ENCODE measurements at regions not wholly inside any gene's neighbourhood (a gene's known extent, or its start where the extent isn't known, plus 50 kb on each side); places are given as distances from the start of the nearest gene placed in this dataset.
A peak's percentile ranks its signal among the peaks of the same experiment; 100 is the strongest.

DNA sequence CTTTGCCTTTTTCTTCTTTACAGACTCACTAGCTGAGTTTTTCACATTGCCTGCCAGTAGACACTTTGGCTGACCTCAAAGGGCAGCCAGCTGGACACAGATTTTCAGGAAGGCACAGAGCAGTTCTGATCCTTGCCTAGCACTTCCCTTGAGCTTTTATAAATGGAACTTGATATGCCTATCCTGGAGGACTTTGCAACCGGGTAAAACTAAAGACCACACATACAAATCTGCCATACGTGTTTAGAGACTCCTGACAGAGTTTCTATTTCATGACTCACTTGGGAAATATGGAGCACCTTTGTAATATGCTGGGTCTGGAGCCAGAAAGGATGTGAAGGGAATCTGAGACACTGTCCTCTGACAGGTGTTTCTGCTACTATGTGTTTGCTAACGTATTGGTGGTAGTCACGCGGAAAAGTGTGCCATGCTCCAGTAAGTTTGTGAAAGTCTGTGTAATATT lies 56.7 kb upstream of the RASSF6 start:
- H3K4me3 ChIP-seq: no peak overlapping the region
- no peaks in the 10 kb centered on the region for H3K9me3 ChIP-seq
- intact Hi-C loops (cut with DNase I; ENCODE audit: low total_unique reads): no loop called here
- H3K36me3 ChIP-seq (ENCODE audit: low read depth, missing control alignments): no peaks in the 10 kb centered on the region
- no peaks in the 10 kb centered on the region for H3K4me1 ChIP-seq
- 48 to 50% methylated on average over 5 of the region's 5 CpGs for WGBS, 2 donors
- no peaks in the 10 kb centered on the region for H3K27me3 ChIP-seq
- DNase-seq: peak; percentile 23
- H3K27ac ChIP-seq: no peak overlapping the region
- TF ChIP-seq, protein P1, sequence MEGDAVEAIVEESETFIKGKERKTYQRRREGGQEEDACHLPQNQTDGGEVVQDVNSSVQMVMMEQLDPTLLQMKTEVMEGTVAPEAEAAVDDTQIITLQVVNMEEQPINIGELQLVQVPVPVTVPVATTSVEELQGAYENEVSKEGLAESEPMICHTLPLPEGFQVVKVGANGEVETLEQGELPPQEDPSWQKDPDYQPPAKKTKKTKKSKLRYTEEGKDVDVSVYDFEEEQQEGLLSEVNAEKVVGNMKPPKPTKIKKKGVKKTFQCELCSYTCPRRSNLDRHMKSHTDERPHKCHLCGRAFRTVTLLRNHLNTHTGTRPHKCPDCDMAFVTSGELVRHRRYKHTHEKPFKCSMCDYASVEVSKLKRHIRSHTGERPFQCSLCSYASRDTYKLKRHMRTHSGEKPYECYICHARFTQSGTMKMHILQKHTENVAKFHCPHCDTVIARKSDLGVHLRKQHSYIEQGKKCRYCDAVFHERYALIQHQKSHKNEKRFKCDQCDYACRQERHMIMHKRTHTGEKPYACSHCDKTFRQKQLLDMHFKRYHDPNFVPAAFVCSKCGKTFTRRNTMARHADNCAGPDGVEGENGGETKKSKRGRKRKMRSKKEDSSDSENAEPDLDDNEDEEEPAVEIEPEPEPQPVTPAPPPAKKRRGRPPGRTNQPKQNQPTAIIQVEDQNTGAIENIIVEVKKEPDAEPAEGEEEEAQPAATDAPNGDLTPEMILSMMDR (IDR thresholded peaks at IDR 0.05): no peak
- TF ChIP-seq POLR2A (IDR thresholded peaks at IDR 0.05): no peak

DNA sequence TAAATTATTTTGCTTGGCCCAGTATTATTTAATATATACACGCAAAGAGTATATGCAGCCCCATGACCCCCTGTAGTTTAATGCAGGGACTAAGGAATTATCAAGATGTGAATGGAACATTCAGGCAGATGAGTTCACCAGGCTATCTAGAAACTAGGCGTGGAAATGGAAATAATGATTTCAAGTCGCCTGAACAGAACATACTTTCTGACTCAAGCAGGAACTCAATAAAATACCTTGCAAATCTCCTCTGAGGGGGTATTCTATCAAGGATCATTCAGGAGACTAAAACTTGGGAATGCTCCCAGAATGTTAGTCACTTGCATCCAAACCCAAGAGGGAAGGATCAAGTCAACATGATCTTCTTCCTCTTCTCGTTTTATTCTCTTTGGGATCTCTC lies 59.6 kb upstream of the RASSF6 start:
- H3K36me3 ChIP-seq (ENCODE audit: low read depth, missing control alignments): no peaks in the 10 kb centered on the region
- no peak for DNase-seq
- TF ChIP-seq, protein P1 (IDR thresholded peaks at IDR 0.05): no peak
- no peak for TF ChIP-seq POLR2A (IDR thresholded peaks at IDR 0.05)
- no peaks in the 10 kb centered on the region for H3K27me3 ChIP-seq
- WGBS, 2 donors: 78 to 82% methylated on average over 4 of the region's 4 CpGs
- H3K4me1 ChIP-seq: no peaks in the 10 kb centered on the region
- no peak overlapping the region for H3K27ac ChIP-seq
- H3K4me3 ChIP-seq: no peak overlapping the region
- intact Hi-C loops (cut with DNase I; ENCODE audit: low total_unique reads): no loop called here
- no peaks in the 10 kb centered on the region for H3K9me3 ChIP-seq

GRCh38 chr4:73681776-73682175 lies 58.6 kb upstream of the CXCL8 start:
- H3K4me3 ChIP-seq: no peak overlapping the region
- H3K9me3 ChIP-seq: no peaks in the 10 kb centered on the region
- WGBS, 2 donors: 29 to 40% methylated on average over 2 of the region's 2 CpGs
- no peaks in the 10 kb centered on the region for H3K27me3 ChIP-seq
- no peaks in the 10 kb centered on the region for H3K36me3 ChIP-seq (ENCODE audit: low read depth, missing control alignments)
- H3K27ac ChIP-seq: no peak overlapping the region
- no peak for TF ChIP-seq POLR2A (IDR thresholded peaks at IDR 0.05)
- TF ChIP-seq, protein P1 (IDR thresholded peaks at IDR 0.05): no peak
- no peaks in the 10 kb centered on the region for H3K4me1 ChIP-seq
- no peak for DNase-seq
- intact Hi-C loops (cut with DNase I; ENCODE audit: low total_unique reads): no loop called here

GRCh38 chr4:73682508-73682907 lies 57.9 kb upstream of the CXCL8 start:
- H3K4me1 ChIP-seq: no peaks in the 10 kb centered on the region
- no peaks in the 10 kb centered on the region for H3K9me3 ChIP-seq
- no peak for DNase-seq
- no peaks in the 10 kb centered on the region for H3K27me3 ChIP-seq
- WGBS, 2 donors: 84 to 86% methylated on average over 1 of the region's 1 CpG
- no peak overlapping the region for H3K4me3 ChIP-seq
- TF ChIP-seq POLR2A (IDR thresholded peaks at IDR 0.05): no peak
- TF ChIP-seq, protein P1 (IDR thresholded peaks at IDR 0.05): no peak
- no peaks in the 10 kb centered on the region for H3K36me3 ChIP-seq (ENCODE audit: low read depth, missing control alignments)
- H3K27ac ChIP-seq: no peak overlapping the region
- intact Hi-C loops (cut with DNase I; ENCODE audit: low total_unique reads): no loop called here

DNA sequence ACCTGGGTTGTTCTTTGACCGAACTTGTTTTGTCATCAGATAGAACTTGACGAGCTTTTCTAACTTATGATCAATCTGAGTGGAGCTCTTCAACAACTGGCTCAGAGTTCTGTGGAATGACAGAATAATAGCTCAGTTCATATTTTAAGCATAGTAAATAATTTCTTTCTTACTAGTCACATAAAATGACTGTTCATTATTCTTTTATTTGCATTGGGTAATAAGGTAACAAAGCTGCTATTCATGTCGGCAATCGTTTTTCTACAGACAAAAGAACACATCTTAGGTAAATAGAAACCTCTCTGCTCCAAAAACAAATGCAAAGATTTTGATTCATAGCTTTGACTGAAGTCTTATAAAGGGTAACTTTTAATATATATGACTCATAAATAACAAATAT lies 57.3 kb upstream of the CXCL8 start:
- no peak for DNase-seq
- no peaks in the 10 kb centered on the region for H3K9me3 ChIP-seq
- intact Hi-C loops (cut with DNase I; ENCODE audit: low total_unique reads): no loop called here
- no peak overlapping the region for H3K27ac ChIP-seq
- no peaks in the 10 kb centered on the region for H3K27me3 ChIP-seq
- H3K4me1 ChIP-seq: no peaks in the 10 kb centered on the region
- no peak for TF ChIP-seq POLR2A (IDR thresholded peaks at IDR 0.05)
- TF ChIP-seq, protein P1 (IDR thresholded peaks at IDR 0.05): no peak
- no peak overlapping the region for H3K4me3 ChIP-seq
- WGBS, 2 donors: 93 to 94% methylated on average over 4 of the region's 4 CpGs
- H3K36me3 ChIP-seq (ENCODE audit: low read depth, missing control alignments): no peaks in the 10 kb centered on the region

Measured in testis (tissue), 2 donors.